GM13977 (cell line): ENCODE measurements at regions not wholly inside any gene's neighbourhood (a gene's known extent, or its start where the extent isn't known, plus 50 kb on each side); places are given as distances from the start of the nearest gene placed in this dataset.
"Not testable (repeated sequence)": the region's sequence is repeated elsewhere in the genome, so short reads cannot be mapped to it uniquely, and the experiment has no call there.

Experiments used
- DNase-seq: peaks from one replicate; pipeline ENCODE4 v3.0.0; 2012; ENCODE audit warnings: low spot score
- CTCF ChIP-seq: IDR thresholded peaks from 2 replicates; pipeline ENCODE4 v1.5.1; 2012; ENCODE audit warnings: mild to moderate bottlenecking, control low read depth; ENCODE audit not compliant: insufficient read depth; ENCODE audit errors: extremely low read depth, missing control alignments
- in situ Hi-C: fragments of 300-500 bp; cut with MboI; formaldehyde crosslinking; loops from one replicate; pipeline ENCODE4 v1.12.0; 2022; ENCODE audit warnings: low sequenced_read_pairs, low pct_unique_long_range_greater_than_20kb, mixed read lengths, inconsistent platforms; ENCODE audit not compliant: unreplicated experiment

GRCh38 chr14:37726708-37727107 is 131.3 kb downstream of the TTC6 start:
- in situ Hi-C loops, result no loop called here
- DNase-seq, result no peak
- TF ChIP-seq CTCF, result no peak

- in situ Hi-C loops, result no loop called here
- no peak for TF ChIP-seq CTCF
- DNase-seq, result no peak
These were observed 133.8 kb downstream of the TTC6 start for GRCh38 chr14:37729218-37729617.

- in situ Hi-C loops, result no loop called here
- no peak for TF ChIP-seq CTCF
- no peak for DNase-seq
These were observed 135.7 kb downstream of the TTC6 start for GRCh38 chr14:37731094-37731493.

GRCh38 chr14:37745657-37746056 is 150.2 kb downstream of the TTC6 start:
- no peak for TF ChIP-seq CTCF
- no peak for DNase-seq
- in situ Hi-C loops, result no loop called here

GRCh38 chr14:37746140-37746832 is 150.9 kb downstream of the TTC6 start:
- TF ChIP-seq CTCF, result no peak
- DNase-seq, result no peak
- in situ Hi-C loops, result no loop called here

- TF ChIP-seq CTCF, result no peak
- in situ Hi-C loops, result no loop called here
- DNase-seq, result no peak
These were observed 158.0 kb downstream of the TTC6 start for GRCh38 chr14:37753459-37753858.

GRCh38 chr14:37760275-37760674 is 164.8 kb downstream of the TTC6 start:
- in situ Hi-C loops, DNase-seq: not testable (repeated sequence)
